Globus pallidus (tissue), 1 donor: ENCODE measurements at regions not wholly inside any gene's neighbourhood (a gene's known extent, or its start where the extent isn't known, plus 50 kb on each side); places are given as distances from the start of the nearest gene placed in this dataset.

Source experiments
- DNase-seq: peaks from one replicate; pipeline ENCODE4 v3.0.0-alpha.2; 2015; ENCODE audit warnings: low spot score

DNA sequence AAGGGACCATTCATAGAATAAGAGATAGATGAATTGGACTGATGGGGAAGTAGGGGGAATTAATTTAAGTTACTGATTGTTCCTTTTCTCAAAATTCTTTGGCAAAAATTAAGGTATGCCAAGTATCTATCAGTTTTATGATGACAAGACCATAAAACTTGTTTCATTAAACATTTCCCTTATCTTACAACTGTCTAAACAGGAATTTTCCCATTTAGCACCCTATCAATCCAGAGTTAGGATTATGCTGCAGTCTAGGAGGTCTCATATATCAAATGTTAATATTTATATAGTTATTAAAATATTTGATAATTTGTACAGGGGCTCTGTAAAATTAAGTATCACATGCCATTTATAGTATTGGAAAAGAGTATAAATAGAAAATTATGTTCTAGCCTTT is 51.5 kb upstream of the ARID1B start:
- DNase-seq: no peak

- DNase-seq: peak; percentile 10
These were observed 56.2 kb upstream of the ARID1B start for GRCh38 chr6:156720691-156721685.

DNA sequence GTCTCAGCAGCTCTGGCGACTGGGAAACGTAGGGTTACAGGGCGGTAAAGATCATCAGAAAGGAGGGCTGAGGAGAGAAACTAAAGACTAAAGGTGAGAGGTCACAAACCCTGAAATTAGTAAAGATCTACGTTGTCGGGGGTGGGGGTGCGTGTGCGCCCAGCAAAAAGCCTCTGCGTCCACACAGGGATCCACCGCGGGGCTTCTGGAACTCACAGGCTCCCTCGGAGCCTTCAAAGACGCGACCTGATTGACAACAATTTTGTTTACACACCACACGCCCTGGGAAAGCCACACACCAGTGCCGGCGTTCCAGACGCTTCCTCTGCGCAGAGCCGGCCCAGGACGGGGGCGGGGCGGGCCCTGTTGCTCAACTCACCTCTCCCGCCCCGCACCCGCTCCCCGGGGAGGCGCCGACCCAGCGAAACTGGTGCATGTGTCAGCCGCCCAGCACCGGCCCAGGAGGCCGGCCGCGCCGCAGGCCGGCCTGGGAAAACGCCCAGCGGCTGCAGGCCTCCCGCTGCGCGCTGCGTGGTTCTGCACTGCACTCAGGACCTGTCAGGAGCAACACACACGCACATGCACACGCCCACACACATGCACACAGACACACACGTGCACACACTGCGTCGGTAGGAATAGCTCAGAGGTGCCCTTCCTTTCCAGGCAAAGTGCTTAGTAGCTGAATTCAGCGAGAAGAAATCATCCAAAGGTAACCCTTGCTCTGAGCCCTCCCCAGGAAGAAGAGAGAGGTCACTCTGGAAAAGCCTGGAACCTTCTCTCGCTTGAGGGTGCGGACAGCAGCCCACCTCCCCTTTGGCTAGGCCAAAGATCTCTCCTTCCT is 57.2 kb upstream of the ARID1B start:
- DNase-seq: peak; percentile 62

- peak; percentile 3 for DNase-seq
These were observed 57.8 kb upstream of the ARID1B start for GRCh38 chr6:156719395-156719719.

GRCh38 chr6:156718647-156719394 is 58.4 kb upstream of the ARID1B start:
- no peak for DNase-seq

DNA sequence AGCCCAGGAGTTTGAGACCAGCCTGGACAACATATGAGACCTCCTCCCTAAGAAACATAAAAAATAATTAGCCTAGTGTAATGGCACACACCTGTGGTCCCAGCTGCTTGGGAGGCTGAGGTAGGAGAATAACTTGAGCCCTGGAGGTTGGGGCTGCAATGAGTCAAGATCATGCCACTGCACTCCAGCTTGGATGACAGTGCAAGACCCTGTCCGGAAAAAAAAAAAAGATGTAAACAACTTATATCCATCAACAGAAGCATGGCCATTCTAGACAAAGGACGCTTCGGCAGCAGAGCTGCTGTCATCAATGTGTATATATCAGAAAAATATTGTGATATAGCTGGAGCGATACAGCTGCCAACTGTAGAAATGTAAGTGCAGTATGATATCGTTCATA is 59.6 kb upstream of the ARID1B start:
- no peak for DNase-seq

- DNase-seq: no peak
These were observed 61.3 kb upstream of the ARID1B start for GRCh38 chr6:156715839-156716238.

DNA sequence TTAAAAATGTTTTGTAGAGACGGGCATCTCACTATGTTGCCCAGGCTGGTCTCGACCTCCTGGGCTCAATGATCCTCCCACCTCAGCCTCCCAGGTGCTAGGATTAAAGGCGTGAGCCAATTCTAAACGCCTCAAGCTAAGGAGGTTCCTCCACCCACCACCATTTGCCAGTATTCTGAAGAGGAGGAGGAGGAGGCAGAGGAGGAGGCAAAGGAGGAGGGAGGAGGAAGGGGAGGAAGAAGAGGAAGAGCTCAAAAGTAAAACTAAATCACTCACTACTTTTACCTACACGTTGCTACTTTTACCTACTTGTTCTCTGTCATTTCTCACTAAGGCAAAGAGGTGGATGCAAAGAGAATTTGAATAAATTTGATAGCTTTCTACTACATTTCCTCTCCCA is 63.6 kb upstream of the ARID1B start:
- DNase-seq: no peak

DNA sequence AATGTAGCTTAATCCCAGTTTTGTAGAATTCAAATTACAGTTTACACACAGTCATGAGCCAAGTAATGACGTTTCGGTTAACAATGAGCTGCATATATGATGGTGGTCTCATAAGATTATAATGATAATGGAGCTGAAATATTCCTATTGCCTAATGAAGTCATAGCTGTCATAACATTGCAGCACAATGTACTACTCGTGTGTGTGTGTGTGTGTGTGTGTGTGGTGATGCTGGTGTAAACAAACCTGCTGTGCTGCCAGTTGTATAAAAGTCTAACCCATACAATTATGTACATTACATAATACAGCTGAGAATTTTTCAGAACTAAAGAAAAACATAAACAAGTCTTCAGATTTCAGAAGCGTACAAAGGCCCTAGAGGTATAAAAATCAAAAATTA is 66.7 kb upstream of the ARID1B start:
- no peak for DNase-seq

- DNase-seq: no peak
These were observed 69.4 kb upstream of the ARID1B start for GRCh38 chr6:156707818-156708217.

- no peak for DNase-seq
These were observed 73.5 kb upstream of the ARID1B start for GRCh38 chr6:156703719-156704118.

DNA sequence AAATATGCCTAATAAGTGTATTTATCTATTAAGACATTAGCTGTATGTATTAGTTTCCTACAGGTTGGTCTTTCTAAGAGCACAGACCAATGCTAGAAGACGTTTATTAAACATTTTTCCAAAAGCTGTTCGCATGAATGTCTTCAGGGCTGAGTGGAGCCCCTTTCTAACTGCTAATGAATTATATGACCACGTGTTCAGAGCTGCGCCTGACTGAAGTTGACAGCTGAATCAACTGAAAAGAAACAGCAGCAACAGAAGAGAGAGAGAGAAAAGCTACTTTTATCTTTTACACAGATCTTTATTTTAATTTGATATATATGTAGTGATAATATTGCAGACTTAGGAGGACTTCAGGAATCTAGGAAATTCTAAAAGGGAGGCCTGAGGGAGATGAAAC is 75.2 kb upstream of the ARID1B start:
- no peak for DNase-seq

DNA sequence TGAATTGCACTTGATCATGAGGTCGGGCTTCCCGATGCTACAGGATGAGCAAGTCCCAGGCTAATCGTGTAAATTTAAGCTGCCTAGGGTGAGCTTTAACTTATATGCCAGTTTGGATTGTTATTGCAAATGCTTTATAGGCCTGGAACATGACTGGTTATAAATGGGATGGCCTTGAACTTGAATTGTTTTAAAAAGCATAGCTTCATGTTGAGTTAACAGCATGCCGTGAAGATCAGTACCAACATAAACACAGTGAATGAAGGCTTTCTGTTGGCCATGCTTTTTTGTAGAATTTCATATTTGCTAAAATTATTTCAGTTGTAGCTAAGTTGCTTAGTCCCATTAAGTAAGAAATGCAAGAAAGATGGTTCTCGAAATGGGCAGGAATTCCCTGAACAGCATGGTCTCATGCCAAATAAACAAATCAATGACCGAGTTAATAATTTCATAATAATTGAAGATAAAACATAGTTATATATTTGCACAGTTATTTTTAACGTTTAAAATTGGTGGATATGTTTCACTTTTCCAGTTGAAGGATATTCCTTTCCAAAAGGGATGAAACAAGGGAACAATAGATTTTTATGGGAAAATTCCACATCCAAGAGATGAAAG is 76.6 kb upstream of the ARID1B start:
- no peak for DNase-seq

DNA sequence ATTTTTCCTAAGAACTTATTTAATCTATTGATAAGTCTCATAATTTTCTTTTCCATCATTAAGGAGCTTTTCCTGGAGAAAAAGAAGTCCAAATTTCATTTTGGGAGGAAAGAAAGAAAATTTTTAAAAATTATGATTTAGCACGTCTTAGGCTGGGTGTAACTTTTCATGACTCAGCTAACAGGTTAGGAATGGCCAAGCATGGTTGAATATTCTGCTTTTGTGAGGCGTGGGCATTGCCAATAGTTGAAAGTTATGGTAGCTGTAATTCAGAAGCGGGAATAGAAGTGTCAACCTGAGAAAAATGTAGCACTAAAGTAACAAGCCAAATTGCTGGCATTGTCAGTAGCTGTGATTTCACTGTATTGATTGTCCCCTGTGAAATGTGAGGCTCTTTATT is 77.2 kb upstream of the ARID1B start:
- no peak for DNase-seq

DNA sequence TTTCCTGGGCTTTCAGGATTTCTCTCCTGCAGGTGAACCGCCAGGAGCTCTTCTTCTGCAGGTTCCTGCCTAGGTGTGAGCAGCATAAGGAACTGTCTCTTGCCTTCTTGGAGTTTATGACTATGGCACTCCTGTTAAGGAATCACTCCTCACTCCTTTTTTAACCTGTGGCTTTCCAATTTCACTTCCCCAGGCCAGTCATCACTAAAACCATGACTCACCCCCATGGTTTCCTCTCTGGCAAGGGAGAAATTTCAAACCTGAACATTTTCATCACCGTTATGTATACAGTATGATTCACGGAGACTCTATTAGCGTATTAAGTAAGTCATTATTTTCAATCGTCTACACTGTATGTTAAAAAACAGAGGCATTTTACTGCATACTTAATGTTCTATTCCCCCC is 78.2 kb upstream of the ARID1B start:
- no peak for DNase-seq

DNA sequence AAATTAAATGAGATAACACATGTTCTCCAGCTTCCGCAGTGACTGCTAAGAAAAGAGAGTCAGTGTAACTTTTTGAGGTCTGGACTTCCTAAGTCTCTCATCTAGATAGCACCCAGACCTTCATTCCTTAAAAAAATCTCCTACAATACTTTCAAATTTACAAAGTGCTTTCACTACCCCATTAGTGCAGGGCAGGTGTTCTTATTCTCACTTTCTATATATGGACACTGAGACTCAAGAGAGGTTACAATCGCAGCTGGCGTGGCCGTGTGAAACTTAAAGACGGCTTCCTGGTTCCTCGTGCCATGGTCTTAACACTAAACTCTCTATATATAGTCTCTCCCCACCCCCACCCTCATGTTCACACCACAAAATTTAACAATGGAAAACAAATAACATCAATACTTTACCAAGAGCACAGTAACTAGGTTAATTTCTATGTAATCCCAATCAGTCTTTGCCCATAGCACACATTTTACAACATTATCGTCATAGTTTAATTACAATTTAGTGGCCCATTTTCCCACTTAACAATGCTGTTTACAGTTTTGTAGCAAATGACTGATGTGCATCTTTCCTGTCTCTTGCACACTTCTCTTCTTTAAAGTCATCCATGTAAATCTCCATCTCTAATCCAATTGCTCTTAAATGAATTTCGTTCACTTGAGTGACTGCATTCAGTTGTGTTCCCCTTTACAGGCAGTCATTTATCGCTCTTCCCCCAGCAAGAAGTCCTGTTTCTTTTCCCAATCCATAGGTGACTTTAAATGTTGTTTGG is 78.8 kb upstream of the ARID1B start:
- DNase-seq: no peak

DNA sequence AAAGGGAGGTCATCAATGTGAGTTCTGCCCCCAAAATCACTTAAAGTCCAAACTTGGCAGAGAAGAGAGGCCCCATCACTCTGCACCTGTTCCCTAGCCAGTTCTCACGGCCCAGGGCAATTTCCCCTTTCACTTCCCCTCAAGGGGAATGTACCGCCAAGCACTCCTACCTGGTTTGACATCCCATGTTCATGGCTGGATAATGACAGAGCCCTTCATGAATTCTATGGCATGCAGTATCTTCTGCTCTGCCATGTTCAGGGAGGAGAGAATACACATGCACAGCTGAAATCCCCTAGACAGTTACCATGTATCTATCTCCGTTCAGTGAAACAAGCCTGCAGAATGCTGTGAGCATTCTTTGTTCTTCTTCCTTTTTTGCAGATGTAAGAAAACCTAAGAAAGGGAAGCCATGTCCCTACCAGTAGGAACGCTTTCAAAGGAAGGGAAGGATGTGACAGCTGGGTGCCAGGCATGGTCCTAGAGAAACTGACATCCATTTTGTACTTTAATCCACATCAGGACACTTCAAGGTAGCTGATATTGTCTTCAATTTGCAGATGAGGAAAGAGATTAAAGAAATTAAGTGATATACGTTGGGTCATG is 79.8 kb upstream of the ARID1B start:
- no peak for DNase-seq

DNA sequence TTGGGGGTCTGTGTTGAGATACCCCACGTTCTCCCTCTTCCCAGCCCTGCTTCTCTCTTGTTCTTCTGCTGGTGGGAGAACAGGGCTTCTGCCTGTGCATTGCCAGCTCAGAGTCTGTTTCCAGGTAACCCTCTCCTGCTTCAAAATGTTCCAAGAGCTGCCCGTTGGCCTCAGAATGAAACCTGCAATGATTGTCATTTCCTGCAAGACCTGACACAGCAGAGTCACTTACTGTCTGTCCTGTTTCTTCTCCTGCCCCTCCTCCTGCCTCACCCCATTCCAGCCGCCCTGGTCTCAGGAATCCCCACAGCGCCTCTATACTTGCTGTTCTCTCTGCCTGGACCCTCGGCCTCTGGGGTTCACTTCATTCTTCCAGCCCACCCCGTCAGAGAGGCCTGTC is 81.4 kb upstream of the ARID1B start:
- no peak for DNase-seq

- no peak for DNase-seq
These were observed 82.5 kb upstream of the ARID1B start for GRCh38 chr6:156694679-156695078.

DNA sequence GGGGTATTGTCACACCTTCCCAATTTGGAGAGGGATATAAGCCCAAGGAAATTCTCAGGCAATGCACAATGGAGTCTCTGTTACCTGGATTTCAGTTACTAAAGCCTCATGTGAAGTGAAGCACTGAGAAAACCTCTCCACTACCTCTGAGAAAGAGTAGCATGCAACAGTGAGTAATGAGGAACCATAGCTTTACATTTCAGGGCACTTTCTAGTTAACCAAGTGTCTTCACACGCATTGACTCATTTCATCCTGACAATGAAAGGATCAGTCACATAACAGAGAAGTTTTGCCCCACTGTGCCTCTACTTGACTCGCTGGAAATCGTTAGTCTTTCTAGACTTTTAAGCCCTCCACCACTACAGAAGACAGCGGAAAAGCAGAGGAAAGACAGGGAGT is 86.2 kb upstream of the ARID1B start:
- DNase-seq: no peak

- peak; percentile 48 for DNase-seq
These were observed 87.5 kb upstream of the ARID1B start for GRCh38 chr6:156689656-156690055.
